ENCODE measurements at regions not wholly inside any gene's neighbourhood (a gene's known extent, or its start where the extent isn't known, plus 50 kb on each side); places are given as distances from the start of the nearest gene placed in this dataset.

GRCh38 chr5:32851559-32852173 is 140.5 kb downstream of the NPR3 start:
- TF ChIP-seq CTCF (IDR thresholded peaks at IDR 0.05) = no peak
- no peak for TF ChIP-seq EP300 (IDR thresholded peaks at IDR 0.05)

All from suprapubic skin (tissue), 3 donors.